ENCODE measurements at regions not wholly inside any gene's neighbourhood (a gene's known extent, or its start where the extent isn't known, plus 50 kb on each side); places are given as distances from the start of the nearest gene placed in this dataset.

DNA sequence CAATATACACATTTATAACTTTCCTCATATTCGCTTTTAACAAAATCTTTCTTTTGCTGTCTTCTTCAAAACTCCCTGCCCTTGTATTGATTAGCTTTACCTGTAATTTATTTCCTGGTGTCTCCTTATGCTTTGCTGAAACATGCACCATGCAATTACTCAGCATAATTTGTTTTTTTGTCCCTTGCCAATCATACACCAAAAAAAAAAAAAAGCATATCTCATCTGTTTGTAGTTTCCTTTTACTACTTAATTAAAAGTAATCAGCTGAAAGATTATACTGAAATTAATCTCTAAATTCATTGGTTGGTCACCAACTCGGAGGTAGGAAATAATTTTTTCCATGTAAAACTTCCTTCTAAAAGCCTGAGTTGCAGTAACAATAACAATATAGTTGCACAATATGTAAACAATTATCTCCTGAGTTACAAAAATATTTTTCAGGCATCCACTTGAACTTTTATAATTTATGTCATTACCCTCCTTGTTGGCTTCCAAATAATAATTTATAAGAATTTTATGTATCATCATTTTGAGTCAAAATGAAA, 53.0 kb upstream of the ROCK1 start:
- Histone ChIP-seq H3K27me3 (replicated peaks in 1 of 2; ENCODE audit: control insufficient read depth in 2 of 2, insufficient read depth in 2 of 2, low read length in 1 of 2) (no peaks in the 10 kb centered on the region), H4K20me1 (ENCODE audit: control insufficient read depth, insufficient read depth) (no peaks in the 10 kb centered on the region), H3K9me3 (replicated peaks; ENCODE audit: control insufficient read depth, insufficient read depth, low read length) (no peaks in the 10 kb centered on the region), H3K9ac (ENCODE audit: control insufficient read depth, insufficient read depth, low read length) (no peak overlapping the region), H3K4me2 (ENCODE audit: control insufficient read depth, insufficient read depth) (no peak overlapping the region), H3K79me2 (ENCODE audit: control insufficient read depth, insufficient read depth, low read length) (no peaks in the 10 kb centered on the region), H3K4me3 (no peak overlapping the region), H2AFZ (ENCODE audit: control insufficient read depth, low read depth, low read length) (no peak overlapping the region), H3K27ac (ENCODE audit: control insufficient read depth, insufficient read depth) (no peak overlapping the region), H3K4me1 (ENCODE audit: control insufficient read depth, insufficient read depth, low read length) (no peaks in the 10 kb centered on the region), H3K36me3 (ENCODE audit: control insufficient read depth in 2 of 2, insufficient read depth in 2 of 2, low read length in 1 of 2) (no peaks in the 10 kb centered on the region)
- FAIRE-seq, result no peak
- ChIA-PET RAD21 (ENCODE audit: unreplicated experiment) (no interaction called here), POLR2A (no interaction called here), SMC1A (ENCODE audit: uncharacterized antibody, unreplicated experiment) (no interaction called here), CTCF (interaction anchor here (2.3 kb wide), 1 partner anchor 14 kb away, joined by 11 read pairs; no protein-coding TSS in a partner anchor)
- no peak for DNase-seq (ENCODE audit: low read depth, low spot score)
- in situ Hi-C loops (cut with MboI), result no loop called here
- no TSS peak for BruUV-seq (replicated peaks)
- intact Hi-C loops (cut with micrococcal nuclease; ENCODE audit: unreplicated experiment), result no loop called here
- TF ChIP-seq, protein P1, sequence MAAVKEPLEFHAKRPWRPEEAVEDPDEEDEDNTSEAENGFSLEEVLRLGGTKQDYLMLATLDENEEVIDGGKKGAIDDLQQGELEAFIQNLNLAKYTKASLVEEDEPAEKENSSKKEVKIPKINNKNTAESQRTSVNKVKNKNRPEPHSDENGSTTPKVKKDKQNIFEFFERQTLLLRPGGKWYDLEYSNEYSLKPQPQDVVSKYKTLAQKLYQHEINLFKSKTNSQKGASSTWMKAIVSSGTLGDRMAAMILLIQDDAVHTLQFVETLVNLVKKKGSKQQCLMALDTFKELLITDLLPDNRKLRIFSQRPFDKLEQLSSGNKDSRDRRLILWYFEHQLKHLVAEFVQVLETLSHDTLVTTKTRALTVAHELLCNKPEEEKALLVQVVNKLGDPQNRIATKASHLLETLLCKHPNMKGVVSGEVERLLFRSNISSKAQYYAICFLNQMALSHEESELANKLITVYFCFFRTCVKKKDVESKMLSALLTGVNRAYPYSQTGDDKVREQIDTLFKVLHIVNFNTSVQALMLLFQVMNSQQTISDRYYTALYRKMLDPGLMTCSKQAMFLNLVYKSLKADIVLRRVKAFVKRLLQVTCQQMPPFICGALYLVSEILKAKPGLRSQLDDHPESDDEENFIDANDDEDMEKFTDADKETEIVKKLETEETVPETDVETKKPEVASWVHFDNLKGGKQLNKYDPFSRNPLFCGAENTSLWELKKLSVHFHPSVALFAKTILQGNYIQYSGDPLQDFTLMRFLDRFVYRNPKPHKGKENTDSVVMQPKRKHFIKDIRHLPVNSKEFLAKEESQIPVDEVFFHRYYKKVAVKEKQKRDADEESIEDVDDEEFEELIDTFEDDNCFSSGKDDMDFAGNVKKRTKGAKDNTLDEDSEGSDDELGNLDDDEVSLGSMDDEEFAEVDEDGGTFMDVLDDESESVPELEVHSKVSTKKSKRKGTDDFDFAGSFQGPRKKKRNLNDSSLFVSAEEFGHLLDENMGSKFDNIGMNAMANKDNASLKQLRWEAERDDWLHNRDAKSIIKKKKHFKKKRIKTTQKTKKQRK (IDR thresholded peaks at IDR 0.05; ENCODE audit: low read depth, low read length), result no peak
- no peak for TF ChIP-seq BRCA1 (IDR thresholded peaks at IDR 0.05; ENCODE audit: low read depth, low read length)
- TF ChIP-seq GATAD2B (conservative IDR thresholded peaks at IDR 0.05; ENCODE audit: low read depth), result no peak
- no peak for TF ChIP-seq ZNF207 (IDR thresholded peaks at IDR 0.05; ENCODE audit: borderline replicate concordance)
- TF ChIP-seq NFYA (IDR thresholded peaks at IDR 0.05; ENCODE audit: borderline replicate concordance, low read depth, low read length), result no peak
- TF ChIP-seq TCF7 (IDR thresholded peaks at IDR 0.05; ENCODE audit: borderline replicate concordance), result no peak
- no peak for TF ChIP-seq POLR2A (IDR thresholded peaks at IDR 0.05; ENCODE audit: low read depth, low read length)
- WGBS (ENCODE audit: insufficient coverage, insufficient replicate concordance, low lambda C conversion rate, missing lambda C conversion rate), result 33% methylated on average over 2 of the region's 2 CpGs
- no peak for ATAC-seq
